B cell (primary cell): ENCODE measurements at regions not wholly inside any gene's neighbourhood (a gene's known extent, or its start where the extent isn't known, plus 50 kb on each side); places are given as distances from the start of the nearest gene placed in this dataset.

ENCODE experiments used
- ATAC-seq: fragments of 200-7000 bp; cut with Tn5 transposase; one replicate; pipeline ENCODE4 v1.10.0; 2021; ENCODE audit warnings: low read depth, mild to moderate bottlenecking, moderate number of reproducible peaks, moderate library complexity
- CTCF ChIA-PET: fragments of 350-600 bp; sonication (Branson Sonifier 250); formaldehyde crosslinking; loops from one replicate; lab custom pipeline; 2021; ENCODE audit warnings: antibody characterized with exemption, inconsistent platforms; lab: Charles Lee
- POLR2A ChIA-PET: fragments of 350-600 bp; sonication (Branson Sonifier 250); formaldehyde crosslinking; loops from one replicate; lab custom pipeline; 2021; ENCODE audit warnings: antibody characterized with exemption; lab: Charles Lee
- DNase-seq: peaks from one replicate; pipeline ENCODE4 v3.0.0; 2013
- H2AFZ ChIP-seq: 2 replicates; pipeline ENCODE4 v1.6.1; 2012; ENCODE audit warnings: mild to moderate bottlenecking, low read depth, low read length; ENCODE audit not compliant: insufficient read depth, poor library complexity, severe bottlenecking
- H3K27ac ChIP-seq, 2 donors: 1 replicate in 1 of 2; 2 replicates in 1 of 2; pipeline ENCODE4 v1.5.1; 2012 to 2013; ENCODE audit warnings: low read length in 2 of 2, mild to moderate bottlenecking in 2 of 2, moderate library complexity in 1 of 2
- H3K27me3 ChIP-seq, 4 experiments: fragments of 200-600 bp in 1 of 4; sonication (generic) in 1 of 4; replicated peaks in 1 of 4; 1 replicate in 2 of 4; 2 replicates in 2 of 4; pipeline versions ENCODE4 v1.6.1 to v1.7.0; 2013 to 2016; ENCODE audit warnings: low read length in 3 of 4, mild to moderate bottlenecking in 2 of 4, mixed read lengths in 1 of 4, moderate library complexity in 1 of 4; ENCODE audit not compliant: insufficient read depth in 4 of 4, control insufficient read depth in 3 of 4; ENCODE audit errors: control extremely low read depth in 1 of 4
- H3K36me3 ChIP-seq, 2 experiments: replicated peaks in 1 of 2; 1 replicate in 1 of 2; 2 replicates in 1 of 2; pipeline versions ENCODE4 v1.6.1 to v1.7.1; 2013; ENCODE audit warnings: low read length in 1 of 2; ENCODE audit not compliant: insufficient read depth in 2 of 2, control insufficient read depth in 1 of 2; ENCODE audit errors: control extremely low read depth in 1 of 2, extremely low read depth in 1 of 2
- H3K4me1 ChIP-seq, 2 donors: fragments of 200-600 bp in 1 of 2; sonication (generic) in 1 of 2; 1 replicate in 1 of 2; 2 replicates in 1 of 2; pipeline versions ENCODE4 v1.5.1 to v1.6.1; 2013 to 2017; ENCODE audit warnings: low read length in 2 of 2; ENCODE audit not compliant: control insufficient read depth in 2 of 2, insufficient read depth in 2 of 2
- H3K4me2 ChIP-seq: replicated peaks from 2 replicates; pipeline ENCODE3; 2012; ENCODE audit warnings: mild to moderate bottlenecking, low read depth, low read length; ENCODE audit not compliant: poor library complexity, severe bottlenecking
- H3K4me3 ChIP-seq, 5 experiments: fragments of 200-600 bp in 1 of 5; sonication (generic) in 1 of 5; 1 replicate in 3 of 5; 2 replicates in 2 of 5; pipeline versions ENCODE4 v1.5.1 to v1.7.0; 2011 to 2016; ENCODE audit warnings: low read length in 4 of 5, mild to moderate bottlenecking in 4 of 5, low read depth in 2 of 5, control low read depth in 1 of 5, moderate library complexity in 1 of 5; ENCODE audit not compliant: insufficient read depth in 1 of 5; ENCODE audit errors: control extremely low read depth in 1 of 5, extremely low read depth in 1 of 5
- H3K79me2 ChIP-seq: fragments of 200-600 bp; sonication (generic); one replicate; pipeline ENCODE4 v1.6.0; 2016; ENCODE audit warnings: low read length; ENCODE audit not compliant: control insufficient read depth, insufficient read depth
- H3K9ac ChIP-seq: fragments of 200-600 bp; sonication (generic); 2 replicates; pipeline ENCODE4 v1.6.1; 2017; ENCODE audit warnings: mild to moderate bottlenecking, low read length, moderate library complexity
- H3K9me3 ChIP-seq, 3 donors: one replicate each; pipeline versions ENCODE4 v1.6.1 to v1.7.1; 2013; ENCODE audit warnings: low read length in 2 of 3; ENCODE audit not compliant: control insufficient read depth in 2 of 3, insufficient read depth in 1 of 3; ENCODE audit errors: control extremely low read depth in 1 of 3
- H4K20me1 ChIP-seq: 2 replicates; pipeline ENCODE4 v1.6.0; 2012; ENCODE audit warnings: mild to moderate bottlenecking, low read length; ENCODE audit not compliant: insufficient read depth, control insufficient read depth, poor library complexity, severe bottlenecking
- H3K27ac Mint-ChIP-seq: one replicate; pipeline ENCODE4 v1.8.0; 2021; ENCODE audit warnings: mixed read lengths
- H3K27me3 Mint-ChIP-seq: one replicate; pipeline ENCODE4 v1.8.0; 2021; ENCODE audit warnings: mixed read lengths
- H3K4me1 Mint-ChIP-seq: one replicate; pipeline ENCODE4 v1.8.0; 2021; ENCODE audit warnings: mixed read lengths
- H3K4me3 Mint-ChIP-seq: one replicate; pipeline ENCODE4 v1.8.0; 2021; ENCODE audit warnings: mixed read lengths
- H3K9me3 Mint-ChIP-seq: one replicate; pipeline ENCODE4 v1.8.0; 2022; ENCODE audit warnings: mixed read lengths; ENCODE audit not compliant: insufficient read depth
- CTCF ChIP-seq: fragments of 200-600 bp; IDR thresholded peaks from one replicate; pipeline ENCODE4 v1.8.0; 2022; ENCODE audit warnings: antibody characterized with exemption, mild to moderate bottlenecking
- EZH2 ChIP-seq: IDR thresholded peaks from 2 replicates; pipeline ENCODE4 v1.6.1; 2012; ENCODE audit warnings: borderline replicate concordance, low read depth, mild to moderate bottlenecking, moderate library complexity, low read length; ENCODE audit not compliant: insufficient read depth, poor library complexity, severe bottlenecking
- WGBS: methylation state at CpG from one replicate; pipeline ENCODE4 v1.1.5; 2013; ENCODE audit warnings: missing lambda C conversion rate; ENCODE audit not compliant: insufficient coverage; 5-methylcytosine and 5-hydroxymethylcytosine counted together
- intact Hi-C: fragments of 100-400 bp; cut with micrococcal nuclease; formaldehyde crosslinking; loops from one replicate; pipeline ENCODE4 v1.10.0; 2022

- H3K36me3 ChIP-seq, result no peaks in the 10 kb centered on the region
- intact Hi-C loops, result no loop called here
- no peak overlapping the region for H3K27ac Mint-ChIP-seq
These were observed 219.2 kb upstream of the SSTR1 start for GRCh38 chr14:37988472-37988871.

GRCh38 chr14:37991027-37991426 lies 216.7 kb upstream of the SSTR1 start:
- POLR2A ChIA-PET, result no interaction called here
- Histone ChIP-seq H4K20me1 (no peaks in the 10 kb centered on the region), H3K4me3 (no peak overlapping the region), H3K4me1 (no peaks in the 10 kb centered on the region), H3K27me3 (no peaks in the 10 kb centered on the region), H3K27ac (no peak overlapping the region), H3K9me3 (no peaks in the 10 kb centered on the region), H3K79me2 (no peaks in the 10 kb centered on the region), H3K4me2 (no peak overlapping the region), H3K36me3 (no peaks in the 10 kb centered on the region), H3K9ac (no peak overlapping the region), H2AFZ (no peak overlapping the region)
- DNase-seq (no peak), ATAC-seq (no peak)
- Mint-ChIP-seq H3K4me1 (no peaks in the 10 kb centered on the region), H3K27me3 (no peaks in the 10 kb centered on the region), H3K27ac (no peak overlapping the region), H3K9me3 (no peaks in the 10 kb centered on the region), H3K4me3 (no peak overlapping the region)
- CTCF ChIA-PET, result no interaction called here
- no peak for TF ChIP-seq CTCF
- TF ChIP-seq EZH2, result no peak
- no CpG with 5 or more reads among the region's 1 CpG for WGBS
- intact Hi-C loops, result no loop called here

More at GRCh38 chr14:37988472-37988871, 219.2 kb upstream of the SSTR1 start:
- Mint-ChIP-seq H3K9me3 (no peaks in the 10 kb centered on the region), H3K27me3 (no peaks in the 10 kb centered on the region), H3K4me1 (no peaks in the 10 kb centered on the region), H3K4me3 (no peak overlapping the region)
- H2AFZ ChIP-seq, result no peak overlapping the region
- no peaks in the 10 kb centered on the region for H3K27me3 ChIP-seq
- no peak for ATAC-seq
- H3K79me2 ChIP-seq, result no peaks in the 10 kb centered on the region
- DNase-seq, result no peak
- no peaks in the 10 kb centered on the region for H4K20me1 ChIP-seq
- TF ChIP-seq EZH2, result no peak
- no peak overlapping the region for H3K27ac ChIP-seq
- no peaks in the 10 kb centered on the region for H3K4me1 ChIP-seq
- H3K4me3 ChIP-seq, result no peak overlapping the region
- no peak overlapping the region for H3K4me2 ChIP-seq
- WGBS, result no CpG with 5 or more reads among the region's 3 CpGs
- CTCF ChIA-PET, result interaction anchor here (0.7 kb wide), 1 partner anchor 27 kb away, joined by 3 read pairs; no protein-coding TSS in a partner anchor
- POLR2A ChIA-PET, result no interaction called here
- no peak overlapping the region for H3K9ac ChIP-seq
- no peaks in the 10 kb centered on the region for H3K9me3 ChIP-seq
